ENCODE measurements at regions not wholly inside any gene's neighbourhood (a gene's known extent, or its start where the extent isn't known, plus 50 kb on each side); places are given as distances from the start of the nearest gene placed in this dataset.

- no peak overlapping the region for H3K27ac ChIP-seq
- intact Hi-C loops (cut with DNase I; ENCODE audit: low total_unique reads), result no loop called here
- ATAC-seq, result no peak
- H3K27me3 ChIP-seq, result no peaks in the 10 kb centered on the region
- H3K9me3 ChIP-seq, result no peaks in the 10 kb centered on the region
- no peak overlapping the region for H3K4me3 ChIP-seq
- no peaks in the 10 kb centered on the region for H3K36me3 ChIP-seq
- no peaks in the 10 kb centered on the region for H3K4me1 ChIP-seq
- in situ Hi-C loops (cut with MboI; ENCODE audit: low sequenced_read_pairs in 4 of 4), result loop anchor here in 1 of 4 donors (25.0 kb wide), 1 partner anchor 305 kb away; no protein-coding TSS in a partner anchor
- TF ChIP-seq POLR2A (IDR thresholded peaks at IDR 0.05), result no peak
- TF ChIP-seq, protein P1, sequence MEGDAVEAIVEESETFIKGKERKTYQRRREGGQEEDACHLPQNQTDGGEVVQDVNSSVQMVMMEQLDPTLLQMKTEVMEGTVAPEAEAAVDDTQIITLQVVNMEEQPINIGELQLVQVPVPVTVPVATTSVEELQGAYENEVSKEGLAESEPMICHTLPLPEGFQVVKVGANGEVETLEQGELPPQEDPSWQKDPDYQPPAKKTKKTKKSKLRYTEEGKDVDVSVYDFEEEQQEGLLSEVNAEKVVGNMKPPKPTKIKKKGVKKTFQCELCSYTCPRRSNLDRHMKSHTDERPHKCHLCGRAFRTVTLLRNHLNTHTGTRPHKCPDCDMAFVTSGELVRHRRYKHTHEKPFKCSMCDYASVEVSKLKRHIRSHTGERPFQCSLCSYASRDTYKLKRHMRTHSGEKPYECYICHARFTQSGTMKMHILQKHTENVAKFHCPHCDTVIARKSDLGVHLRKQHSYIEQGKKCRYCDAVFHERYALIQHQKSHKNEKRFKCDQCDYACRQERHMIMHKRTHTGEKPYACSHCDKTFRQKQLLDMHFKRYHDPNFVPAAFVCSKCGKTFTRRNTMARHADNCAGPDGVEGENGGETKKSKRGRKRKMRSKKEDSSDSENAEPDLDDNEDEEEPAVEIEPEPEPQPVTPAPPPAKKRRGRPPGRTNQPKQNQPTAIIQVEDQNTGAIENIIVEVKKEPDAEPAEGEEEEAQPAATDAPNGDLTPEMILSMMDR (IDR thresholded peaks at IDR 0.05 in 4 of 5, conservative IDR thresholded peaks at IDR 0.05 in 1 of 5), result no peak
- no peak for DNase-seq
Observed at GRCh38 chr2:142682528-142682927, 194.9 kb upstream of the KYNU start.

DNA sequence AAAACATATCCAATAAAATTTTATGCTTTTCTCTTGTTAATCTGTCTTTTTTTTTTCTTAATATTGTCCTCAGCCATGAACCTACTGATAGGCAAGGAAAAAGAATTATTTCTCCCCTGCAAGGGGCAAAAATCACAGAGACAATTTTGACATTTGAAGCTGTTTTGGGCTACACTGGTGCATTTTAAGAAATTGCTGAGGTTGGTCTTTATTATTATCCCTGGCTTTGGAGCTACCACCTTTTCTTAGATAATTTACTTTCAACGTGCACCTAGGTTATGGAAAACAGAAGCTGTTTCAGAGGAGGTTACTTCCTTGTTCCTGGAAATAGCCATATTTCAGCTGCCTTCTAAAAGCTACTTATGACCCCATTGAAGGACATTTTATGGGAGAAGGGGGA is 195.5 kb upstream of the KYNU start:
- H3K27me3 ChIP-seq, result no peaks in the 10 kb centered on the region
- H3K9me3 ChIP-seq, result no peaks in the 10 kb centered on the region
- H3K27ac ChIP-seq, result no peak overlapping the region
- DNase-seq (no peak), ATAC-seq (no peak)
- in situ Hi-C loops (cut with MboI; ENCODE audit: low sequenced_read_pairs in 4 of 4) (loop anchor here in 1 of 4 donors (25.0 kb wide), 1 partner anchor 305 kb away; no protein-coding TSS in a partner anchor), intact Hi-C loops (cut with DNase I; ENCODE audit: low total_unique reads) (no loop called here)
- no peak overlapping the region for H3K4me3 ChIP-seq
- TF ChIP-seq POLR2A (IDR thresholded peaks at IDR 0.05), result no peak
- TF ChIP-seq, protein P1 (IDR thresholded peaks at IDR 0.05 in 4 of 5, conservative IDR thresholded peaks at IDR 0.05 in 1 of 5), result no peak
- H3K4me1 ChIP-seq, result no peaks in the 10 kb centered on the region
- no peaks in the 10 kb centered on the region for H3K36me3 ChIP-seq

DNA sequence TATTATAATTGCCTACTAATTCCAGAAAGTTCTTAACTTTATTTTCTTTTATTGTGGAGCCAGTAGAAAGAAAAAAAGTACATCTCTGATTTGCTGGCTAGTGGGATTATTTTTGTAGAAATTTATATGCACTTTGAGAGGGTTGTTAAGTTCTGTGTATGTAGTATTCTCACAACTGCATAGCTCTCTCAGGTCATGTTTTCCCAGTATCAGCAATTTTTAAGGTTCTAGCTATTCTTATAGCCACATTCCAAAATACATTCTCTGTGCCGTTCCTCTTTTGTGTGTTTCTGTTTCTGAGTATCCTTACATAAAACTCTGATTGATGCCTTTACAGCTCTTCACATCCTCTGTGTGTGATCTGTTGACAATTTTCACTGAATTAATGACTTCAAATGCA is 199.3 kb upstream of the KYNU start:
- TF ChIP-seq, protein P1 (IDR thresholded peaks at IDR 0.05 in 4 of 5, conservative IDR thresholded peaks at IDR 0.05 in 1 of 5), result no peak
- TF ChIP-seq POLR2A (IDR thresholded peaks at IDR 0.05), result no peak
- in situ Hi-C loops (cut with MboI; ENCODE audit: low sequenced_read_pairs in 4 of 4), result loop anchor here in 1 of 4 donors (25.0 kb wide), 1 partner anchor 309 kb away; no protein-coding TSS in a partner anchor
- intact Hi-C loops (cut with DNase I; ENCODE audit: low total_unique reads), result no loop called here

GRCh38 chr2:142675398-142675797 is 202.1 kb upstream of the KYNU start:
- in situ Hi-C loops (cut with MboI; ENCODE audit: low sequenced_read_pairs in 4 of 4), result loop anchor here in 1 of 4 donors (25.0 kb wide), 1 partner anchor 312 kb away; no protein-coding TSS in a partner anchor
- TF ChIP-seq, protein P1 (IDR thresholded peaks at IDR 0.05 in 4 of 5, conservative IDR thresholded peaks at IDR 0.05 in 1 of 5), result no peak
- no peak for TF ChIP-seq POLR2A (IDR thresholded peaks at IDR 0.05)
- Histone ChIP-seq H3K36me3 (no peaks in the 10 kb centered on the region), H3K4me3 (no peak overlapping the region), H3K9me3 (no peaks in the 10 kb centered on the region), H3K27me3 (no peaks in the 10 kb centered on the region), H3K4me1 (no peaks in the 10 kb centered on the region), H3K27ac (no peak overlapping the region)
- intact Hi-C loops (cut with DNase I; ENCODE audit: low total_unique reads), result no loop called here
- DNase-seq (no peak), ATAC-seq (no peak)

More for the DNA sequence above, 199.3 kb upstream of the KYNU start:
- H3K4me1 ChIP-seq, result no peaks in the 10 kb centered on the region
- H3K27ac ChIP-seq, result no peak overlapping the region
- H3K9me3 ChIP-seq, result no peaks in the 10 kb centered on the region
- H3K36me3 ChIP-seq, result no peaks in the 10 kb centered on the region
- no peaks in the 10 kb centered on the region for H3K27me3 ChIP-seq
- no peak overlapping the region for H3K4me3 ChIP-seq
- DNase-seq, result no peak
- ATAC-seq, result no peak

GRCh38 chr2:142673836-142674235 is 203.6 kb upstream of the KYNU start:
- Histone ChIP-seq H3K9me3 (no peaks in the 10 kb centered on the region), H3K27me3 (no peaks in the 10 kb centered on the region), H3K27ac (no peak overlapping the region), H3K4me3 (no peak overlapping the region), H3K4me1 (no peaks in the 10 kb centered on the region), H3K36me3 (no peaks in the 10 kb centered on the region)
- ATAC-seq (no peak), DNase-seq (no peak)
- TF ChIP-seq, protein P1 (IDR thresholded peaks at IDR 0.05 in 4 of 5, conservative IDR thresholded peaks at IDR 0.05 in 1 of 5), result no peak
- no peak for TF ChIP-seq POLR2A (IDR thresholded peaks at IDR 0.05)
- intact Hi-C loops (cut with DNase I; ENCODE audit: low total_unique reads), result no loop called here
- in situ Hi-C loops (cut with MboI; ENCODE audit: low sequenced_read_pairs in 4 of 4), result no loop called here

Data from gastrocnemius medialis (tissue), 4 donors.